SK-N-SH (cell line): ENCODE measurements at regions not wholly inside any gene's neighbourhood (a gene's known extent, or its start where the extent isn't known, plus 50 kb on each side); places are given as distances from the start of the nearest gene placed in this dataset.

Experiments
- CTCF ChIA-PET: fragments of 300-600, 350-600 bp; formaldehyde crosslinking; extraction: SDS; loops from one replicate; lab custom pipeline; 2021; lab: Yijun Ruan, JAX
- POLR2A ChIA-PET: fragments of 350-600 bp; sonication (Branson Sonifier 250); formaldehyde crosslinking; extraction: SDS; loops from one replicate; lab custom pipeline; 2020; ENCODE audit warnings: antibody characterized with exemption, inconsistent platforms; lab: Yijun Ruan, JAX
- DNase-seq: peaks from one replicate; pipeline ENCODE4 v3.0.0; 2012
- H2AFZ ChIP-seq: fragments of 200-600 bp; sonication (generic); 2 replicates; pipeline ENCODE4 v1.8.1; 2016; ENCODE audit warnings: antibody characterized with exemption, mild to moderate bottlenecking, low read depth
- H3F3A ChIP-seq: fragments of 200-600 bp; sonication (generic); replicated peaks from 2 replicates; pipeline ENCODE3; 2016; ENCODE audit warnings: antibody characterized with exemption, mild to moderate bottlenecking; ENCODE audit not compliant: insufficient read depth
- H3K27ac ChIP-seq, 2 experiments: fragments of 200-500 bp in 1 of 2; fragments of 200-600 bp in 1 of 2; sonication (Bioruptor generic) in 1 of 2; sonication (generic), shearing (Covaris generic) in 1 of 2; 2 replicates each; pipeline versions ENCODE4 v1.5.1 to v1.6.1; 2014 to 2016; ENCODE audit warnings: low read depth in 2 of 2, inconsistent platforms in 1 of 2, low read length in 1 of 2, mild to moderate bottlenecking in 1 of 2, mixed read lengths in 1 of 2
- H3K27me3 ChIP-seq: fragments of 200-600 bp; sonication (generic), shearing (Covaris generic); 2 replicates; pipeline ENCODE4 v1.6.1; 2016; ENCODE audit warnings: mixed run types; ENCODE audit not compliant: insufficient read depth
- H3K36me3 ChIP-seq, 2 experiments: fragments of 200-500 bp in 1 of 2; fragments of 200-600 bp in 1 of 2; sonication (Bioruptor generic) in 1 of 2; sonication (generic) in 1 of 2; replicated peaks in 1 of 2; 2 replicates each; pipeline versions ENCODE3 to v1.5.1; 2014 to 2016; ENCODE audit warnings: low read length in 1 of 2, mild to moderate bottlenecking in 1 of 2; ENCODE audit not compliant: insufficient read depth in 2 of 2, control insufficient read depth in 1 of 2
- H3K4me1 ChIP-seq, 2 experiments: fragments of 200-500 bp in 1 of 2; fragments of 200-600 bp in 1 of 2; sonication (Bioruptor generic) in 1 of 2; sonication (generic), shearing (Covaris generic) in 1 of 2; 2 replicates each; pipeline versions ENCODE4 v1.5.1 to v1.6.1; 2014 to 2016; ENCODE audit warnings: low read depth in 1 of 2, low read length in 1 of 2, mixed run types in 1 of 2; ENCODE audit not compliant: insufficient read depth in 2 of 2, control insufficient read depth in 1 of 2
- H3K4me2 ChIP-seq: fragments of 200-600 bp; sonication (generic), shearing (Covaris generic); 2 replicates; pipeline ENCODE4 v1.6.1; 2017; ENCODE audit warnings: mixed run types
- H3K4me3 ChIP-seq, 2 experiments: fragments of 200-500 bp in 1 of 2; fragments of 200-600 bp in 1 of 2; sonication (Bioruptor generic) in 1 of 2; sonication (generic), shearing (Covaris generic) in 1 of 2; 2 replicates each; pipeline versions ENCODE4 v1.5.1 to v1.8.1; 2014 to 2016; ENCODE audit warnings: low read depth in 2 of 2, inconsistent platforms in 1 of 2, low read length in 1 of 2, mild to moderate bottlenecking in 1 of 2, mixed read lengths in 1 of 2, moderate library complexity in 1 of 2
- H3K79me2 ChIP-seq: fragments of 200-600 bp; sonication (generic); 2 replicates; pipeline ENCODE4 v1.8.1; 2017; ENCODE audit warnings: mild to moderate bottlenecking; ENCODE audit not compliant: insufficient read depth
- H3K9ac ChIP-seq: fragments of 200-600 bp; sonication (generic); 2 replicates; pipeline ENCODE4 v1.6.1; 2017; ENCODE audit warnings: mixed run types
- H3K9me2 ChIP-seq: fragments of 200-600 bp; sonication (generic); 2 replicates; pipeline ENCODE4 v1.6.1; 2017; ENCODE audit warnings: mixed run types
- H3K9me3 ChIP-seq: fragments of 200-600 bp; sonication (generic); 2 replicates; pipeline ENCODE4 v1.6.1; 2017; ENCODE audit warnings: mixed run types, mild to moderate bottlenecking, moderate library complexity
- H4K20me1 ChIP-seq: fragments of 200-600 bp; sonication (generic); 2 replicates; pipeline ENCODE4 v1.6.1; 2017; ENCODE audit warnings: mild to moderate bottlenecking, mixed run types; ENCODE audit not compliant: insufficient read depth
- CHD2 ChIP-seq: fragments of 150-350 bp; IDR thresholded peaks from 2 replicates; pipeline ENCODE4 v1.6.1; 2018; ENCODE audit warnings: low read length; ENCODE audit not compliant: partially characterized antibody
- EZH2phosphoT487 ChIP-seq: fragments of 200-600 bp; sonication (generic); IDR thresholded peaks from 2 replicates; pipeline ENCODE4 v1.6.1; 2017; ENCODE audit warnings: low read depth, mixed run types, mild to moderate bottlenecking, antibody characterized with exemption, moderate library complexity, borderline replicate concordance
- FOSL2 ChIP-seq: IDR thresholded peaks from 2 replicates; pipeline ENCODE4 v1.4.0; 2012; ENCODE audit warnings: low read depth, mild to moderate bottlenecking, moderate library complexity, borderline replicate concordance
- FOXJ3 ChIP-seq: sonication (generic); formaldehyde crosslinking; IDR thresholded peaks from 2 replicates; pipeline ENCODE4 v1.5.1; 2020; ENCODE audit warnings: mild to moderate bottlenecking, missing genetic modification reagents
- JUND ChIP-seq: IDR thresholded peaks from 2 replicates; pipeline ENCODE4 v1.4.0; 2012
- MAX ChIP-seq: IDR thresholded peaks from 2 replicates; pipeline ENCODE4 v1.4.0; 2012; ENCODE audit warnings: low read depth
- MEF2A ChIP-seq: IDR thresholded peaks from 2 replicates; pipeline ENCODE4 v1.4.0; 2012; ENCODE audit warnings: low read depth, borderline replicate concordance
- MXI1 ChIP-seq: IDR thresholded peaks from 2 replicates; pipeline ENCODE4 v1.6.1; 2012; ENCODE audit warnings: mild to moderate bottlenecking, low read depth, low read length, improper control_type of control experiment
- RFX5 ChIP-seq: IDR thresholded peaks from 2 replicates; pipeline ENCODE4 v1.6.1; 2012; ENCODE audit warnings: mild to moderate bottlenecking, improper control_type of control experiment, low read length
- SMC3 ChIP-seq: IDR thresholded peaks from 2 replicates; pipeline ENCODE4 v1.6.1; 2012; ENCODE audit warnings: low read depth, low read length, improper control_type of control experiment
- TCF12 ChIP-seq: IDR thresholded peaks from 2 replicates; pipeline ENCODE4 v1.4.0; 2012
- USF2 ChIP-seq: fragments of 150-350 bp; IDR thresholded peaks from 2 replicates; pipeline ENCODE4 v1.6.1; 2017; ENCODE audit warnings: antibody characterized with exemption, low read length, low read depth, borderline replicate concordance
- WGBS: methylation state at CpG from one replicate; pipeline ENCODE4 v1.1.6; 2017; ENCODE audit warnings: low lambda C conversion rate; 5-methylcytosine and 5-hydroxymethylcytosine counted together

GRCh38 chr2:117481608-117482007 is 332.9 kb upstream of the DDX18 start (continued):
- TF ChIP-seq FOSL2 (no peak), USF2 (no peak)

GRCh38 chr2:117485588-117485987 is 328.9 kb upstream of the DDX18 start:
- CTCF ChIA-PET, result no interaction called here
- H3K9me3 ChIP-seq, result no peaks in the 10 kb centered on the region
- no peak overlapping the region for H2AFZ ChIP-seq
- no peak overlapping the region for H3K9ac ChIP-seq
- no peak overlapping the region for H3K27ac ChIP-seq
- no peak overlapping the region for H3K4me2 ChIP-seq
- no peaks in the 10 kb centered on the region for H3K79me2 ChIP-seq
- no peaks in the 10 kb centered on the region for H4K20me1 ChIP-seq
- H3K9me2 ChIP-seq, result no peaks in the 10 kb centered on the region
- POLR2A ChIA-PET, result no interaction called here
- H3K4me1 ChIP-seq, result no peaks in the 10 kb centered on the region; a peak in 1 of 4 replicates
- H3K4me3 ChIP-seq, result no peak overlapping the region
- TF ChIP-seq FOSL2 (no peak), CHD2 (no peak), FOXJ3 (CRISPR knock-in tag) (no peak), TCF12 (no peak), RFX5 (no peak), JUND (no peak)
- H3F3A ChIP-seq, result no peaks in the 10 kb centered on the region
- 11% methylated on average over 2 of the region's 3 CpGs for WGBS
- no peak for DNase-seq
- no peaks in the 10 kb centered on the region for H3K36me3 ChIP-seq
- H3K27me3 ChIP-seq, result no peaks in the 10 kb centered on the region

- Histone ChIP-seq H3K4me2 (no peak overlapping the region), H3K27me3 (no peaks in the 10 kb centered on the region), H3K9ac (no peak overlapping the region), H3K4me3 (no peak overlapping the region), H3K79me2 (no peaks in the 10 kb centered on the region), H4K20me1 (no peaks in the 10 kb centered on the region), H3K9me3 (no peaks in the 10 kb centered on the region), H3F3A (no peaks in the 10 kb centered on the region), H2AFZ (no peak overlapping the region), H3K36me3 (no peaks in the 10 kb centered on the region), H3K4me1 (no peaks in the 10 kb centered on the region; a peak in 1 of 4 replicates), H3K27ac (no peak overlapping the region), H3K9me2 (no peaks in the 10 kb centered on the region)
- 39% methylated on average over 2 of the region's 2 CpGs for WGBS
- CTCF ChIA-PET, result no interaction called here
- DNase-seq, result no peak
- TF ChIP-seq FOXJ3 (CRISPR knock-in tag), result no peak
- TF ChIP-seq MEF2A, result no peak
- no peak for TF ChIP-seq MXI1
- TF ChIP-seq USF2, result no peak
- TF ChIP-seq SMC3, result no peak
- TF ChIP-seq MAX, result no peak
- no peak for TF ChIP-seq EZH2phosphoT487
- POLR2A ChIA-PET, result no interaction called here
Observed at GRCh38 chr2:117486081-117486480, 328.4 kb upstream of the DDX18 start.
